ENCODE measurements at regions not wholly inside any gene's neighbourhood (a gene's known extent, or its start where the extent isn't known, plus 50 kb on each side); places are given as distances from the start of the nearest gene placed in this dataset.
"Not testable (repeated sequence)": the region's sequence is repeated elsewhere in the genome, so short reads cannot be mapped to it uniquely, and the experiment has no call there.

DNA sequence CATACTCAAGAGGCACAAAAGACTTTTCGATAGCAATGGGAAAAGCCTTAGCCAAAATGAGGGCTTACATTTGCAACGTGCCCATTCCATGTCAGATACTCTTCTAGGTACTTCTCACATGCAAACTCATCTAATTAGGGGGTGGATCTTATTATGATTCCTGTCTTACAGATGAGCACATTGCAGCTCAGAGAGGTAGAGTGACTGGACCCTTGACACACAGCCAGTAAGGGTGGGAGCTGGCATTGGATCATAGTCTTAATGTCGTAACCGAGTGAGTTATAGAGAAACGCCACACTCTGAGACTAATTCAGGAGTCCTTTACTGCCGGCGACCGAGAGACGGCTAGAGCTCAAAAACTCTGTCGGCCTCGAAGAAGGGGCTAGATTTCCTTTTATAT, 78.8 kb upstream of the GRIN2A start:
- TF ChIP-seq POLR2A (IDR thresholded peaks at IDR 0.05; ENCODE audit: low read depth, low read length) (no peak), POLR2AphosphoS5 (IDR thresholded peaks at IDR 0.05; ENCODE audit: low read depth, low read length) (no peak), TAF1 (IDR thresholded peaks at IDR 0.05; ENCODE audit: borderline replicate concordance, low read depth, low read length) (no peak)
- FAIRE-seq: no peak

DNA sequence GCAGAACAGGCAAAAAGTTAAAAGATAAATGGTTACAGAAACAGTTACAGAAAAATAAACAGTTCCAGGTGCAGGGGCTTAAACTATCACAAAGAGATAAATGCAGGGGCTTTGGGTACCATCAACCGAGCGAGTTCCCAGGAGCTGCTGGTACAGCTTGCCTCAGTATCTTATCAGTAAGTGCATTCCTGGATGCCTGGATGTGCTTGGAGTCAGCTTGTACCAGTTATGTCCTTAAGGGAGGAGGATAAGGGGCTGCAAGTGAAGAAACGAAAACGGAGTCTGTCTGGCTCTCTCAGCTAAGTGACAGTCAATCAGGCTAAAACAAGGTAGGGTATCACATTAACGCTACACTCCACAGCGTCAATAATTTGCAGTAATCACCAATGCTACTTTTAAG, 79.3 kb upstream of the GRIN2A start:
- not testable (repeated sequence) for FAIRE-seq; DNase-seq (ENCODE audit: insufficient read length)

More for the DNA sequence above, 78.8 kb upstream of the GRIN2A start:
- no peak for DNase-seq (ENCODE audit: insufficient read length)

DNA sequence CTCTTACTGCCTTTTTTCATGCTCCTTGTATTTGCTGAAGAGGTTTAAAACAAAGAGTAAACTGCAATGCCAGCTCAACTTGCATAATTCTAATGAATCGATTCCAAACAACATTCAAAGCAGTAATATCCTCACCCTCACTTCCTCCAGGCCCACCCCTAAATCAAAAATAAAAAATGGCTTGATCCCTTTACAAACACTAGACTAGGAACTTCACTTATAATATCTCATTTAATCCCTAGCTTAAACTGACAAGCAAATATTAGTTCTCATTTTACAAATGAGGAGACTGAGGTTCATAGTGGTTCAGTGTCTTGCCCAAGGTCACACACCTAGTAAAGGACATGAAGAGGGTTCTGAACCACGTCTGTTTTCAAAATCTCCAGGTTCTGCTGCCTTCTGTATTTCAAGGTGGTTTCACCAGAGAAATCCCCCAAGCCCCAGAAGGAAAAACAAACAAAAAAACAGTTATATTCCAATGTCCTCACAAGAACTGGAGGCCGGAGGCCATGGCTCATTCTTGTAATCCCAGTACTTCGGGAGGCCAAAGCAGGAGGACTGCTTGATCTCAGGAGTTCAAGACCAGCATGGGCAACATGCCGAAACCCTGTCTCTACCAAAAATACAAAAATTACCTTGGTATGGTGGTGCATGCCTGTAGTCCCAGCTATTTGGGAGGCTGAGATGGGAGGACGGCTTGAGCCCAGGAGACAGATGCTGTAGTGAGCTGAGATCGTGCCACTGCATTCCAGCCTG, 80.3 kb upstream of the GRIN2A start:
- TF ChIP-seq POLR2A (IDR thresholded peaks at IDR 0.05; ENCODE audit: low read depth, low read length) (no peak), TAF1 (IDR thresholded peaks at IDR 0.05; ENCODE audit: borderline replicate concordance, low read depth, low read length) (no peak), POLR2AphosphoS5 (IDR thresholded peaks at IDR 0.05; ENCODE audit: low read depth, low read length) (no peak)
- no peak for DNase-seq (ENCODE audit: insufficient read length)
- no peak for FAIRE-seq

DNA sequence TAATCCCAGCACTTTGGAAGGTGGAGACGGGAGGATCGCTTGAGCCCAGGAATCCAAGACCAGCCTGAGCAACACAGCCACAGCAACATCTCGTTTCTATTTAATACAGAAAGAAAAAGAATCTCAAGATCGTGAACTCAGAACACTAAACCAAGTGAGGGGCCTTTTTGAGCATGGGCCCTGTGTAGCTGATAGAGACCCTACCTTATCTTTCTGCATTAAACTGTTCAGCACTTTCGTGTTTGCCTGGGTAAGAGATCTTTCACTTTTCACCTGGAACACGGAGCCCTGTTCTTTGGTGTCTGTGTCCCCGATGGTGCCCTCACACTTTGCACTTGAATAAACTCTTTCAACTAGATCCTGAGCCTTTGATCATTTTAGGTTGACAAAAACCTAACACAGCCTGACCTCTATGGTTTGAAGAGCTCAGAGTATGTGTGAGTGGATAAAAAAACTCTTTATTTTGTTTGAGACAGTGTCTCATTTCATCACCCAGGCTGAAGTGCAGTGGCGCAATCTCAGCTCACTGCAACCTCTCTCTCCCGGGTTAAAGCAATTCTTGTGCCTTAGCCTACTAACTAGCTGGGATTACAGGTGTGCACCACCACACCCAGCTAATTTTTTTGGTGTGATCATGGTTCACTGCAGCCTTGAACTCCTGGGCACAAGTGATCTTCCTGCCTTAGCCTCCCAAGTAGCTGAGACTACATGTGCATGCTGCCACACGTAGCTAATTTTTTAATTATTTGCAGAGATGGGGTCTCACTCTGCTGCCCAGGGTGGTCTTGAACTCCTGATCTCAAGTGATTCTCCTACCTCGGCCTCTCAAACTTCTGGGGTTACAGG, 83.8 kb upstream of the GRIN2A start:
- TF ChIP-seq TAF1 (IDR thresholded peaks at IDR 0.05; ENCODE audit: borderline replicate concordance, low read depth, low read length) (no peak), POLR2AphosphoS5 (IDR thresholded peaks at IDR 0.05; ENCODE audit: low read depth, low read length) (no peak), POLR2A (IDR thresholded peaks at IDR 0.05; ENCODE audit: low read depth, low read length) (no peak)
- no peak for FAIRE-seq
- DNase-seq (ENCODE audit: insufficient read length): no peak

DNA sequence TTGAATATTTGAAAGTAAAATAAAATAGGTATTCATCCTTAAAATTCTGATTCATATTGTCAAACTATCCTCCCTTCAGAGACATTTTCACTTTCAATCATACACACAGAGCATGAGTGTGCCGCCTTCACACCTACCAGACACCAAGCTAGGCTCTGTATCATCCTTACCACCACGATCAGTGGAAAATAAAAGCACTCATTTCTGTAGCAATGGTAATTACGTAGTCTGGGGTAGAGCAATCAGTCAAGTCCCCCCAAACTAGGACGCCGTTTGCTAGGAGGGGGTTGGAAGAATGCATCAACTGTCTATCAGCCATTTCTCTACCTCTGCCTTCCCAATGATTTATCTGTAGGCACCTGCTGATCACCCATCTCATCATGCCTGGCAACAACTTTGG, 84.6 kb upstream of the GRIN2A start:
- FAIRE-seq (no peak), DNase-seq (ENCODE audit: insufficient read length) (no peak)

DNA sequence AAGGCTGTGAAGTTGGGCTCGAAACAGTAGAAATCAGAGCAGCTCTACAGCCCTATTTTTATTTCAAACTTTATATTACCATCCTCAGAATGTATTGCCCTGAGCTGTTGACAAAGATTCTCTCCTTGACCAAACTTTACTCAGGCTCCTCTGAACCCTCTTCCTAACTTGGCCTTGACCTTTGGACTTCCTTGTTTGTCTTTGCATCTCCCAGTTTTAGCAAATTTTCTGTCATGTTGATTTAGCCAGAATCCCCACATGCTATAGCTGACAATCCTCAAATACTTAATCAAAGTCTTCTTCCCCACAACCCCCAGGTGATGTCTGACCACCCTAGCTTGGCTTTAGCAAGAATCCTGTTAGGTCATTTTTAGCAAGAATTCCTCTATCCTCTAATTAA, 87.4 kb upstream of the GRIN2A start:
- TF ChIP-seq TAF1 (IDR thresholded peaks at IDR 0.05; ENCODE audit: borderline replicate concordance, low read depth, low read length) (no peak), POLR2A (IDR thresholded peaks at IDR 0.05; ENCODE audit: low read depth, low read length) (no peak), POLR2AphosphoS5 (IDR thresholded peaks at IDR 0.05; ENCODE audit: low read depth, low read length) (no peak)
- FAIRE-seq (no peak), DNase-seq (ENCODE audit: insufficient read length) (no peak)

More for the DNA sequence above, 84.6 kb upstream of the GRIN2A start:
- TF ChIP-seq POLR2A (IDR thresholded peaks at IDR 0.05; ENCODE audit: low read depth, low read length) (no peak), TAF1 (IDR thresholded peaks at IDR 0.05; ENCODE audit: borderline replicate concordance, low read depth, low read length) (no peak), POLR2AphosphoS5 (IDR thresholded peaks at IDR 0.05; ENCODE audit: low read depth, low read length) (no peak)

DNA sequence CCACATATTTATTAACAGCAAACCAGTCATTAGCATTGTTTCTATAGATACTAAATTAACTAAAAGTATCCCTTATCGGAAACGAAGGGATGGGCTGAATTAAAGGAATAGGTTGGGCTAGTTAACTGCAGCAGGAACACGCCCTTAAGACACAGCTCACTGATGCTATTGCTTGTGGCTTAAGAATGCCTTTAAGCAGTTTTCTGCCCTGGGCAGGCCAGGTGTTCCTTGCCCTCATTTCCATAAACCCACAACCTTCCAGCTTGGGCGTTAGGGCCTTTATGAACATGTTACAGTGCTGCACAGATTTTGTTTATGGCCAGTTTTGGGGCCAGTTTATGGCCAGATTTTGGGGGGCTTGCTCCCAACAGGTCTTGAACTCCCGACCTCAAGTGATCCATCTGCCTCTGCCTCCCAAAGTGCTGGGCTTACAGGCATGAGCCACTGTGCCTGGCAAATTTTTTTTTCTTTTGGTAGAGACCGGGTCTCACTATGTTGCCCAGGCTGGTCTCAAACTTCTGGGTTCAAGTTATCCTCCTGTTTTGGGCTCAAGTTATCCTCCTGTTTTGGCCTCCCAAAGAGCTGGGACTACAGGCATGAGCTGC, 90.1 kb upstream of the GRIN2A start:
- DNase-seq (ENCODE audit: insufficient read length); FAIRE-seq: not testable (repeated sequence)

DNA sequence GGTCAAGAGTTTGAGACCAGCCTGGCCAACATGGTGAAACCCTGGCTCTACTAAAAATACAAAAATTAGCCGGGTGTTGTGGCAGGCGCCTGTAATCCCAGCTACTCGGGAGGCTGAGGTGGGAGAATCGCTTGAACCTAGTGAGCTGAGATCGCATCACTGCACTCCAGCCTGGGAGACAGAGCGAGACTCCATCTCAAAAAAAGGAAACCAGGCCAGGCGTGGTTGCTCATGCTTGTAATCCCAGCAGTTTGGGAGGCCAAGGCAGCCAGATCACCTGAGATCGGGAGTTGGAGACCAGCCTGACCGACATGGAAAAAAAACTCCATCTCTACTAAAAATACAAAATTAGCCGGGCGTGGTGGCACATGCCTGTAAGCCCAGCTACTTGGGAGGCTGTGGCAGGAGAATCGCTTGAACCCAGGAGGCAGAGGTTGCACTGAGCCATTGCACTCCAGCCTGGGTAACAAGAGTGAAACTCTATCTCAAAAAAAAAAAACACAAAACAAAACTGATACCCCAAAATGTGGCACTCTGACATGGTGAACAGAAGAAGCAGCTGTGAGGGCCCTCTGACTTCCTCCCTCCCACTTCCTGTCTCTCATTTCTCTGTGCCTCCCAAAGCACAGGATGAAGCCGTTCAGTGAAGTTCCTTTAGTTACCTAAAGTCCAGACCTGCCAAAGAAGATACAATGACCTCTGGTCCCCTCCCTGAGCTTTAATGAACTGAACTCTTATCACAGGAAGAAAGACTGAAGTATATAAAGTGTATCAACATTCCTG, 93.2 kb upstream of the GRIN2A start:
- DNase-seq (ENCODE audit: insufficient read length): peak; percentile 43
- peak; percentile 90 for FAIRE-seq

DNA sequence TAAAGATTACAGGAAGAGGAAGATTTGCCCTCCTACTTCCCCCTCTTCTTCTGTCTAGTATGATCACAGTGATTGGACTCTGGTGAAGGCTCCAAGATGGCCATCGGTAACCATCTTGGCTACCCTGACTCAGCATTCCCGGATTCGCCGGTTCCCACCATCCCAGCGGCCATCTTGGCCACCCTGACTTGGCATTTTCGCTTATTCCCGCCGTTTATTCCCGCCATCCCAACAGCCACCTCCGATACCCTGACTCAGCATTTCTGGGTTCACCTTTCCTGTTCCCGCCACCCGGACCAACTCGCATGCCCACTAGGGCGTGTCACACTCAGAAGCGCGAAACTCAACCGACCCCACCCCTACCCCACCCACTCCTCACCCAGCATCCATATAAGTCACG, 95.4 kb upstream of the GRIN2A start:
- no peak for TF ChIP-seq POLR2A (IDR thresholded peaks at IDR 0.05; ENCODE audit: low read depth, low read length)
- DNase-seq (ENCODE audit: insufficient read length) (no peak), FAIRE-seq (no peak)

DNA sequence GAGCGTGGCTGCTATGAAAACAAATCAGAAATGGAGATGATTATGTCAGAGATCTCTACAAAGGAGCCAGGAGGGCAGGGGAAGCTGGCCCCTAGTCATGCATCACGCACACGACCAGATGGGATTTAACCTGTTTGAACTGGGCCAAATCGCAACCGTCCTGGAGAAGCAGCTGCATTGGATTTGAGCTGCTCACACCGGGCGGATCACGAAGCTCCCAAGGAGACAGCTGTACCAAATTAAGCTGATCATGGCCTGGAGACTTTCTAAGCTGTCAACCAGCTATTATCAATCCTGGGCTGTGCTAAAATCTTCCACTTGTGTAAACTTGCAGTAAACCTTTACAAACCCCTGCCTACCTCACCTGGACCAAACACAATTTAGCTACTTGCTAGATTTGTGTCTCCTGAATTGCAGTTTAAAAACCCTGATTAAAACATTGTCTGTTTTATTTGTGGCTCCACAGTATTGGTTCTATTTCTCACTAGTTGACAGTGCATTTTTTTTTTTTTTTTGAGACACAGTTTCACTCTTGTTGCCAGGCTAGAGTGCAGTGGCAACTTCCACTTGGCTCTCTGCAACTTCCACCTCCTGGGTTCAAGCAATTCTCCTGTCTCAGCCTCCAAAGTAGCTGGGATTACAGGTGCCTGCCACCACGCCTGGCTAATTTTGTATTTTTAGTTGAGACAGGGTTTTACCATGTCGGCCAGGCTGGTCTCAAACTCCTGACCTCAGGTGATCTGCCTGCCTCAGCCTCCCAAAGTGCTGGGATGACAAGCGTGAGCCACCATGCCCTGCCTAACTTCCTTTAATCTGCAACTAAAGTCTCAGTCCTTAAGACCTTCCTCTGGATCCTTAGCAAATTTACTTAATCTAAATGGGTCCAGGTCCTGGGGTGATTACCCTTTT, 98.3 kb upstream of the GRIN2A start:
- DNase-seq (ENCODE audit: insufficient read length) (no peak), FAIRE-seq (peak; percentile 40)
- TF ChIP-seq TAF1 (IDR thresholded peaks at IDR 0.05; ENCODE audit: borderline replicate concordance, low read depth, low read length) (no peak), POLR2AphosphoS5 (IDR thresholded peaks at IDR 0.05; ENCODE audit: low read depth, low read length) (no peak), POLR2A (IDR thresholded peaks at IDR 0.05; ENCODE audit: low read depth, low read length) (no peak)

DNA sequence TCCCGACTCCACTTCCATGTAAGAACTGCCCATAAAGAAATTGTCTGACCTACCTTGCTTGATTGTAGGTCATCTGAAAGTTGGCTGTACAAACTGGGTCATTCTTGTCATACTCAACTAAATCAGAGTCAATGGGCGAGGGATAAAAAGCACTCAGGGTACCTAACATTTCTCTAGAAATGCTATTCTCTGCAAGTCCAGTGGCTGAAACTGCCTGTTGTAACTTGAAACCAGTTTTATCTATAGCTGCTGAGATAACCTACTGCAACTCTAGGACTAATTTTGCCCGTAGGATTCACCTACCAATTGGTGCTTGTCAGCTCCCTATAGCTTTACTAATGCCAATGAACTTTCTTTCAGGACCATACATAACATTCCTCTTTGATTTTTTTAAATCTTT, 100.1 kb upstream of the GRIN2A start:
- TF ChIP-seq POLR2A (IDR thresholded peaks at IDR 0.05; ENCODE audit: low read depth, low read length) (no peak), TAF1 (IDR thresholded peaks at IDR 0.05; ENCODE audit: borderline replicate concordance, low read depth, low read length) (no peak), POLR2AphosphoS5 (IDR thresholded peaks at IDR 0.05; ENCODE audit: low read depth, low read length) (no peak)
- DNase-seq (ENCODE audit: insufficient read length) (no peak), FAIRE-seq (no peak)

DNA sequence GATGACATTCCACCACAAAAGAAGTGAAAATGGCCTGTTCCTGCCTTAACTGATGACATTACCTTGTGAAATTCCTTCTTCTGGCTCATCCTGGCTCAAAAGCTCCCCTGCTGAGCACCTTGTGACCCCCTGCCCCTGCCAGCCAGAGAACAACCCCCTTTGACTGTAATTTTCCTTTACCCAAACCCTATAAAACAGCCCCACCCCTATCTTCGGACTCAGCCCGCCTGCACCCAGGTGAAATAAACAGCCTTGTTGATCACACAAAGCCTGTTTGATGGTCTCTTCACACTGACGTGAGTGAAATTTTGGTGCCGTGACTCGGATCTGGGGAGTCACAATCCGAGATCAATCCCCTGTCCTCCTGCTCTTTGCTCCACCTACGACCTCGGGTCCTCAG, 101.0 kb upstream of the GRIN2A start:
- DNase-seq (ENCODE audit: insufficient read length); FAIRE-seq: not testable (repeated sequence)

DNA sequence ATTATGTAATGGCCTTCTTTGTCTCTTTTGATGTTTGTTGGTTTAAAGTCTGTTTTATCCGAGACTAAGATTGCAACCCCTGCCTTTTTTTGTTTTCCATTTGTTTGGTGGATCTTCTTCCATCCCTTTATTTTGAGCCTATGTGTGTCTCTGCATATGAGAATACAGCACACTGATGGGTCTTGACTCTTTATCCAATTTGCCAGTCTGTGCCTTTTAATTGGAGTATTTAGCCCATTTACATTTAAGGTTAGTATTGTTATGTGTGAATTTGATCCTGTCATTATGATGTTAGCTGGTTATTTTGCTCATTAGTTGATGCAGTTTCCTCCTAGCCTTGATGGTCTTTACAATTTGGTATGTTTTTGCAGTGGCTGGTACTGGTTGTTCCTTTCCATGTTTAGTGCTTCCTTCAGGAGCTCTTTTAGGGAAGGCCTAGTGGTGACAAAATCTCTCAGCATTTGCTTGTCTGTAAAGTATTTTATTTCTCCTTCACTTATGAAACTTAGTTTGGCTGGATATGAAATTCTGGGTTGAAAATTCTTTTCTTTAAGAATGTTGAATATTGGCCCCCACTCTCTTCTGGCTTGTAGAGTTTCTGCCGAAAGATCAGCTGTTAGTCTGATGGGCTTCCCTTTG, 95.3 kb upstream of the ATF7IP2 start:
- not testable (repeated sequence) for DNase-seq (ENCODE audit: insufficient read length); FAIRE-seq

DNA sequence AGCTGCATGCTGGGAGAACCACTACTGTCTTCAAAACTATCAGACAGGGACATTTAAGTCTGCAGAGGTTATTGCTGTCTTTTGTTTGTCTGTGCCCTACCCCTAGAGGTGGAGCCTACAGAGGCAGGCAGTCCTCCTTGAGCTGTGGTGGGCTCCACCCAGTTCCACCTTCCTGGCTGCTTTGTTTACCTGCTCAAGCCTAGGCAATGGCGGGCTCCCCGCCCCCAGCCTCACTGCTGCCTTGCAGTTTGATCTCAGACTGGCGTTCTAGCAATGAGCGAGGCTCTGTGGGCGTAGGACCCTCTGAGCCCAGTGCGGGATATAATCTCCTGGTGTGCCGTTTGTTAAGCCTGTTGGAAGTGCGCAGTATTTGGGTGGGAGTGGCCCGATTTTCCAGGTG, 93.7 kb upstream of the ATF7IP2 start:
- not testable (repeated sequence) for FAIRE-seq; DNase-seq (ENCODE audit: insufficient read length)

DNA sequence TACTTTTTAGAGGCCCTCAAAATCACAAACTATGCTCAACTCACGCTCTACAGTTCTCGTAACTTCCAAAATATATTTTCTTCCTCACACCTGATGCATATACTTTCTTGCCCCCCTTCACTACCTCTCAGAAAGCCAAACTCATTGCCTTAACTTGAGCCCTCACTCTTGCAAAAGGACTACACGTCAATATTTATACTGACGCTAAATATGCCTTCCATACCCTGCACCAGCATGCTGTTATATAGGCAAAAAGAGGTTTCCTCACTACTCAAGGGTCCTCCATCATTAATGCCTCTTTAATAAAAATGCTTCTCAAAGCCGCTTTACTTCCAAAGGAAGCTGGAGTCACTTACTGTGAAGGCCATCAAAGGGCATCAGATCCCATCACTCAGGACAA, 92.9 kb upstream of the ATF7IP2 start:
- FAIRE-seq; DNase-seq (ENCODE audit: insufficient read length): not testable (repeated sequence)

DNA sequence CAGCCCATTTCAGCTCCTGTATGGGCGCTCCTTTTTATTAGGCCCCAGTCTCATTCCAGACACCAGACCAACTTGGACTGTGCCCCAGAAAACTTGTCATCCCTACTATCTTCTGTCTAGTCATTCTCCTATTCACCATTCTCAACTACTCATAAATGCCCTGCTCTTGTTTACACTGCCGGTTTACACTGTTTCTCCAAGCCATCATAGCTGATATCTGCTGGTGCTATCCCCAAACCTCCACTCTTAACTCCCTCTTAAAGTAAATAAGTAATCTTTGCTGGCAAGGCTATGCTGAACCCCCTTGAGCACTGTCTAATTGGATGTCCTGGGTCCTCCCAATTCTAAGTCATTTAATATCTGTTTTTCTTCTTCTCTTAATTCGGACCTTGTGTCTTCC, 91.7 kb upstream of the ATF7IP2 start:
- DNase-seq (ENCODE audit: insufficient read length); FAIRE-seq: not testable (repeated sequence)

Data from GM12892 (cell line).